AG04449 (cell line): ENCODE measurements at regions not wholly inside any gene's neighbourhood (a gene's known extent, or its start where the extent isn't known, plus 50 kb on each side); places are given as distances from the start of the nearest gene placed in this dataset.

Experiments used
- CTCF ChIA-PET: fragments of 350-600 bp; formaldehyde crosslinking; extraction: SDS; loops from one replicate; lab custom pipeline; 2021; ENCODE audit warnings: antibody characterized with exemption; lab: Yijun Ruan, JAX
- POLR2A ChIA-PET: fragments of 400-600, 350-600 bp; formaldehyde crosslinking; extraction: SDS; loops from one replicate; lab custom pipeline; 2020; ENCODE audit warnings: antibody characterized with exemption, inconsistent platforms; lab: Yijun Ruan, JAX
- DNase-seq: peaks from one replicate; pipeline ENCODE4 v3.0.0-alpha.2; 2010; ENCODE audit warnings: low read depth, low spot score
- H3K4me3 ChIP-seq: 2 replicates; pipeline ENCODE4 v1.5.1; 2011; ENCODE audit warnings: low read depth, mild to moderate bottlenecking, control low read depth, low read length
- CTCF ChIP-seq: IDR thresholded peaks from one replicate; pipeline ENCODE4 v1.5.1; 2011; ENCODE audit warnings: mild to moderate bottlenecking, moderate library complexity, low read length, control low read depth, inconsistent platforms; ENCODE audit not compliant: insufficient read depth; ENCODE audit errors: missing control alignments

- no peak overlapping the region for H3K4me3 ChIP-seq
- POLR2A ChIA-PET: no interaction called here
- no peak for TF ChIP-seq CTCF
- CTCF ChIA-PET: no interaction called here
- no peak for DNase-seq
Measured at GRCh38 chr13:33746867-33747266, 71.1 kb upstream of the RFC3 start.

GRCh38 chr13:33751151-33751550 lies 66.8 kb upstream of the RFC3 start:
- CTCF ChIA-PET: no interaction called here
- no peak for TF ChIP-seq CTCF
- no peak overlapping the region for H3K4me3 ChIP-seq
- DNase-seq: peak; percentile 5
- POLR2A ChIA-PET: no interaction called here

- CTCF ChIA-PET: interaction anchor here (0.8 to 1.7 kb wide), 2 partner anchors 9 to 48 kb away, joined by 3 to 4 read pairs; no protein-coding TSS in a partner anchor
- TF ChIP-seq CTCF: no peak
- DNase-seq: no peak
- H3K4me3 ChIP-seq: no peak overlapping the region
- POLR2A ChIA-PET: no interaction called here
Measured at GRCh38 chr13:33752094-33752493, 65.9 kb upstream of the RFC3 start.

GRCh38 chr13:33752597-33752996 lies 65.4 kb upstream of the RFC3 start:
- POLR2A ChIA-PET: no interaction called here
- CTCF ChIA-PET: interaction anchor here (0.8 to 1.7 kb wide), 2 partner anchors 9 to 48 kb away, joined by 3 to 4 read pairs; no protein-coding TSS in a partner anchor
- TF ChIP-seq CTCF: no peak
- no peak for DNase-seq
- H3K4me3 ChIP-seq: no peak overlapping the region

GRCh38 chr13:33756929-33757328 lies 61.0 kb upstream of the RFC3 start:
- no peak for DNase-seq
- no peak overlapping the region for H3K4me3 ChIP-seq
- ChIA-PET CTCF (no interaction called here), POLR2A (no interaction called here)
- TF ChIP-seq CTCF: no peak

GRCh38 chr13:33757713-33758112 lies 60.2 kb upstream of the RFC3 start:
- ChIA-PET CTCF (no interaction called here), POLR2A (no interaction called here)
- no peak for DNase-seq
- TF ChIP-seq CTCF: no peak
- no peak overlapping the region for H3K4me3 ChIP-seq

- no peak overlapping the region for H3K4me3 ChIP-seq
- DNase-seq: no peak
- ChIA-PET CTCF (no interaction called here), POLR2A (no interaction called here)
- TF ChIP-seq CTCF: no peak
Measured at GRCh38 chr13:33758113-33758512, 59.8 kb upstream of the RFC3 start.
